DMS 273 (cell line): ENCODE measurements at regions not wholly inside any gene's neighbourhood (a gene's known extent, or its start where the extent isn't known, plus 50 kb on each side); places are given as distances from the start of the nearest gene placed in this dataset.

ENCODE experiments used
- DNase-seq: peaks from one replicate; lab custom pipeline; 2025; ENCODE audit not compliant: unreplicated experiment; lab: John Stamatoyannopoulos, UW

DNA sequence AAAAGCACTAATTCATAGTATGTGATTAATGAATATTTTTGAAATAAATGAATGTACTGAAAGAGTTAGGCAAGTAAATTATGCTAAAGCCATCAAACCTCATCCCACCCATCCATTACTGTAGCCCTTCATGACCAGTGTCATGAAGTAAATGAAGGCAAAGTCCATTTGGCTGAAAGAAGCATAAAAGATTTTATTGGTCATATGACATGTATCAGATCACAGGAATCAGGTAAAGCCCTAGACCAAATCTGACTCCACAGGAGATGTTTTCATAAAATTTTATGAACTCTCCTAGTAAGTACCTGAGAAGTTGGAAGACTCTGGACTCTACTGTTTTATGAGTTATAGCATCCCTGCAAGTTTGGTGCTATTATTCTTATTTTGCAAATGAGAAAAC is 213.5 kb downstream of the TMEM114 start:
- DNase-seq = no peak

GRCh38 chr16:8376430-8376829 is 213.9 kb downstream of the TMEM114 start:
- DNase-seq = no peak

DNA sequence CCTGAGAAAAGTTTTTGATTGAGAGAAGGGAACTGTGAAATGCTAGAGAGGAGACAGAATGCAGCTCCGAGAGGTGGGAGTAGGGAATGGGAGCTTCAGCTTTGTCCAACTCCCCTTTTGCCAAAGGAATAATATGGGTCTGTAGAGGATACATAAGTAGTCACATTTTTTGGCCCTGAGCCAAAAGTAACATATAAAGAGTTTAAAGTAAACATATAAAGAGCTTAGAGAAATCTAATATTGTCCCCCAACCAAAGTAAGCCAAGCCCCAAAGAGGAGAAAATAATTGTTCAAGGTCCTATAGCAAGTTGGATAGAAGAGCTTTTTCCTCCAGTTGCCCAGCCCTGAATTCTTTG is 215.1 kb downstream of the TMEM114 start:
- no peak for DNase-seq

DNA sequence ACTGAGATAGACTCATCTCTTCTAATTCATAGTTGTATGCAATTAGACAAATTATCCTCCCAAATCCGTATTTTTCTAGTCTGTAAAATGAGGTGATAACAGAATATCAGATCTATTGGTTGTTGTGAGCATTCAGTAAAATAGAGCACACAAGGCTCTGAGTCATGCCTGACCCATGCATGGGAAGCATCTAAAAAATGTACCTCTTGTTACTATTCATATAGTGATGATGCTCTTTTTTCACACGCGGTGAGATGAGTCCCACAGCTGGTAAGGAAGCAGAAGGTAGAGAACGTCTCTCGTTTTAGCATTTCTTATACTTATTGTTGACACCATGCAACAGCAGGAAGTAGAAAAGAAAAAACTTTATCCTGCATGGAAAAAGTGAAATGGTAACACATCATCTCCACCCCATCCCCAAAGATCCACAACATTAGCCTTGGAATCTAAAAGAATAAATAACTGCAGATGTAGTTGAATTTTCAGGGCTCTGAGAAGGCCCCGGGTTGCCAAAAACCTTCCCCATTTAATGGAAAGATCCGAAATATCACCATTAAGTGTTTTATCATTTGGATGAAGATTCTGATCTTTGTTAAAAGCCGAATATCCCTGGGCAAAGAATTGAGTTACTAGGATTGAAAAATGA is 215.6 kb downstream of the TMEM114 start:
- no peak for DNase-seq

GRCh38 chr16:8373676-8374431 is 216.5 kb downstream of the TMEM114 start:
- no peak for DNase-seq

DNA sequence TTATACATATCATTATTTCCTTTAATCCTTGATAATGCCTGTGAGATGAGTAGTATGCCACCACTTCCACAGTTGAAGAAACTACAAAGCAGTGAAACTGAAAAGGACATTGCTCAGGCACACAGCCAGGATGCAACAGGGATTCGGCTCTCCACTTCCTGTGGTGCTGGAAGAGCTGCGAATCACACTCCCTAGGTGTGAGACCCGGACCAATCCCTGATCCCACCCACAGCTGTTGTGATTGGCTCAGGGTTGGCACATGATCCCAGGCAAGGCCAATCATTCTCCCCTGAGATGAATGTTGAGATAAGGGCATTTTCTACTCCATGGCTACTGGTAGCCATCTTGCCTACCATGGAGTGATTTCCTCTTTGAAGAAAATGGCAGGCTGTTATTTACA is 218.2 kb downstream of the TMEM114 start:
- DNase-seq = no peak

GRCh38 chr16:8370374-8371270 is 219.7 kb downstream of the TMEM114 start:
- no peak for DNase-seq

GRCh38 chr16:8358937-8359336 is 231.4 kb downstream of the TMEM114 start:
- DNase-seq = no peak

GRCh38 chr16:8355675-8356074 is 234.6 kb downstream of the TMEM114 start:
- peak; percentile 11 for DNase-seq

DNA sequence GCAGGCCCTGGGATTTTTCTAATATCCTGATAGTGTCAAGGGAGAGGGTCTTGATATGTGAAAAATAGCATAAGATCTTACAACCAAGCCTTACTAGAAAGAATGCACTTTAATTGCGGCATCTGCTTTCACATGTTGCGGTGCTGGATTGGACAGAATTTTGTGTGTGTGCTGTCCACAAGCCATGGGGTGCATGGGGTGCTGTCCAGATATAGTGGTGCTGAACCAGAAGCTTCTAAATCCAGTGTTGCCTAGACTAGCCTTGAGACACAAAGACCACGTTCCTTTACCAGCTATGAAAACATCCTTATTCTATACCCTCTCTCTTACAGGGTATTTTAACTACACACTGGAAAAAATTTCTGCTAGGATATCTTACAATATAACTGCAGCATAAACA is 244.0 kb downstream of the TMEM114 start:
- no peak for DNase-seq

GRCh38 chr16:8342276-8342675 is 248.0 kb downstream of the TMEM114 start:
- DNase-seq = no peak

GRCh38 chr16:8330761-8331160 is 259.6 kb downstream of the TMEM114 start:
- no peak for DNase-seq

DNA sequence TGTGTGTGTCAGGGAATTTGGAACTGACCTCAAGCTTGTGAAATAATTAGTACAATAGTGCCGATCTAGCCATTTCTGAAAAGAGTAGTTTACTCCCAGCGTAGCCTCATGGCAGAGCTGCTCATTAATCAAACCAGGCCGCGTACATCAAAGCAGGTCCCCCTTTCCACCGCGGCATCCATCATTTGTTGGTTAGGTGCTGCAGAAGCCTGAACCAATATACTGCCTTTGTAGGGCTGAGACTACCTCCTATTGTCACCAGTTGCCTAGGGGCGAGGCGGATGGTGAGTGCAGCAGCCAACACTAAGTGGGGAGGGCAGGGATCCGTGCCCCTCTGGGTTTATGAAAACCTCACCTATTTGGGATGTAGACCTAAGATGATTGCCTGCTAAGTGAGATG is 264.1 kb downstream of the TMEM114 start:
- no peak for DNase-seq

DNA sequence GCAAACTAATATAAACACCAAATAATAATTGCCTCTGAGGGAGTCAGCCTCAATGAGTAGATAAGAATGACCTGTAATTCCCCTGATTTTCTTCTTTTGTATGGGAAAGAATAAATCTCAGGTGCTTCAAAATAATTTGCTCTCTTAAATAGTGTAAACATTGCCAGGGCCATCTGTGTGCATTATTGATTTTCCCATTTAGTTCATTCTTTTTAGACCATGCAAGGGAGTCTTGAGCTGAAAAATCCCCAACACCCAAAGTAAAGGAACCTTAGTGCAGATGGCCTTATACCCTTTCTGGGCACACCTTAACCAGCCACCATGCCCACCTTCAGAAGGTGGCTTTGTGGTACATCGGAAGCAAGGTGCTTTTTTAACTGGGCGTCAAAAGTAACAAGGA is 267.2 kb downstream of the TMEM114 start:
- DNase-seq = no peak

- DNase-seq = no peak
Measured at GRCh38 chr16:8320131-8320530, 270.2 kb downstream of the TMEM114 start.

DNA sequence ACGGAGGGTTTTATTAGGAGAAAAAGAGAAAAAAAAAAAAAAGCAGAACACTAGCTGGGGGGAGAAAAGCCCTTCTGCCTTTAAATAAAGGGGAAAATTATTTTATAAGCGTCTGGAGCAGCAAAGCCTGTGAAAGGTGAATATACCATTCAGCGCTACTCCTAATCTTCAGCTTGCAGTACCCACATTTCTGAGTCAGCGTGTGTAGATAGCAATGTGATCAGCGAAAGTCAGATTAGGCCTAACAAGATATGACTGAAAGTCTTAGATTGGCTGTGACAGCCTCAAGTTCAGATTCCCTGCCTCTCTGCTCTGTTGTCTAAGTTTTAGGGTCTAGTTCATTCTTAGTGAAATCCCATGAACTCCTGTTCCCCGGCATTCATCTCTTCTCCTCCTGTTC is 279.5 kb downstream of the TMEM114 start:
- DNase-seq = no peak

- no peak for DNase-seq
Measured at GRCh38 chr16:8310323-8310722, 280.0 kb downstream of the TMEM114 start.

- DNase-seq = no peak
Measured at GRCh38 chr16:8305201-8305600, 285.1 kb downstream of the TMEM114 start.

- DNase-seq = no peak
Measured at GRCh38 chr16:8299635-8300034, 290.7 kb downstream of the TMEM114 start.

- no peak for DNase-seq
Measured at GRCh38 chr16:8295513-8296237, 294.6 kb downstream of the TMEM114 start.

DNA sequence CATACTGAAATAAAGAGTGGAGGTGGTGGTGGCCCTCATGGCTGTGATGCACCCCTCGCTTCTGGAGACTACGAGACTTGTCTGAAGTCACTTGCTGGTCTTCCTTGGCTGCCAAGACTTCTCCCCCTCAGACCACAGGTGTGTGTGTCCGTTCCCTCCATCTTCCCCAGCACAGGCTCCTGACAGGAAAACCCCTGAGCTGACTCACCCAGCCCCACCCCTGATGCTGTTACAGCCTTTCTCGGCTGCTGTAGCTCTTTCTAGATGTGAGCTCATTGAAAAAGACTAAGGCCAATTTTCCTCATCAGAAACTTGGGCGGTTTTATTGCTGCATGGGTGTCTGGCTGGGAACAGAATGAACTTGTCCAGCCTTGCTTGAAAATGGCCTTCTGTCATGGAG is 296.9 kb downstream of the TMEM114 start:
- DNase-seq = no peak
